Body of pancreas (tissue), 4 donors: ENCODE measurements at regions not wholly inside any gene's neighbourhood (a gene's known extent, or its start where the extent isn't known, plus 50 kb on each side); places are given as distances from the start of the nearest gene placed in this dataset.

Experiments
- CTCF ChIP-seq, 7 experiments: fragments of 450-650 bp in 4 of 7; fragments of 200-600 bp in 3 of 7; sonication (generic) in 3 of 7; IDR thresholded peaks; one replicate each; pipeline ENCODE4 v1.5.1; 2016 to 2019; ENCODE audit warnings: antibody characterized with exemption in 7 of 7
- POLR2A ChIP-seq, 3 donors: fragments of 450-650 bp; IDR thresholded peaks; one replicate each; pipeline ENCODE4 v1.6.1; 2016; ENCODE audit warnings: antibody characterized with exemption in 3 of 3, mild to moderate bottlenecking in 2 of 3

GRCh38 chr6:147077251-147077650 lies 127.0 kb upstream of the STXBP5 start:
- TF ChIP-seq CTCF (IDR thresholded peaks at IDR 0.05) (no peak), POLR2A (IDR thresholded peaks at IDR 0.05) (peak in 2 of 3 donors; percentile 37 to 41)
